ENCODE measurements at regions not wholly inside any gene's neighbourhood (a gene's known extent, or its start where the extent isn't known, plus 50 kb on each side); places are given as distances from the start of the nearest gene placed in this dataset.

DNA sequence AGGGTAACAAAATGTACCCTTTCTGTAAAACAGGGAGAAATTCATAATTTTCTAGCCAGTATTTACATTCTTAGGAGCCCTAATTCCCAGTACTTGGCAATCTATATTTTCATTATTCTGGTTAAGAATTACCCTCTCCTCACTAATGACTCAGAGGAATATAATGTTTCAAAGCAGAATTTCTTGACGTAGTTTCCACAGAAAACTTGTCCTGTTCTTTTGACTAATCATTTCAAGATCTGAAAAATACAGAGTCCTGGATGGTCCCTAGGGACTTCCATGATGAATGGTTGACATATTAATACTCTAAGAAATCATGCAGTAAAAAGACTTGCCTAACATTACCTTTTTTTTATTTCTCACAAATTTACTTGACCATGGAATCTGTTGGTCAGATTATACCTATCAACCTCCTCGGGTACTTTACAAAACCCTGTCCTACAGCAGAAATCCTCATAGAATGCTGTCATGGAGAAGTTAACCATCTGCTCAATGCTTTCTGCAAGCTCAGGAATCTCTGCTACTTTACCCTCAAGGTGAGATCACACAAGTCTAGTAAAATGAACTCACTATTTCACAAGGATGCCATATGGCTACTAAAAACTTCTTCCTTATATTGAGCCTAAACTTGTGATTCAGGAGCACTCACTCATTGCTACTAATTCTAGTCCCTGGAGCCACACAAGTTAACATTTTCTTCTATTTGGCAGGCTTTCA lies 202.1 kb upstream of the CNR1 start:
- Histone ChIP-seq H3K27ac (ENCODE audit: low read length) (no peak overlapping the region), H3K4me1 (ENCODE audit: insufficient read depth, low read length) (no peaks in the 10 kb centered on the region), H3K9me3 (ENCODE audit: insufficient read depth, low read length, severe bottlenecking) (no peaks in the 10 kb centered on the region), H3K27me3 (ENCODE audit: insufficient read depth, low read length, poor library complexity) (no peaks in the 10 kb centered on the region), H3K4me3 (ENCODE audit: low read depth in 1 of 2, low read length in 2 of 2) (no peak overlapping the region), H3K36me3 (ENCODE audit: insufficient read depth, low read length) (no peaks in the 10 kb centered on the region), H3K9ac (ENCODE audit: low read depth, low read length) (no peak overlapping the region), H3K4me2 (ENCODE audit: insufficient read depth, low read length) (no peak overlapping the region), H4K20me1 (ENCODE audit: insufficient read depth, low read length) (no peaks in the 10 kb centered on the region), H3K79me2 (ENCODE audit: insufficient read depth, low read length) (no peaks in the 10 kb centered on the region), H2AFZ (ENCODE audit: low read depth, low read length) (no peak overlapping the region)
- no peak for ATAC-seq (ENCODE audit: insufficient read depth, low read depth)
- no peak for DNase-seq
- no peak for TF ChIP-seq EZH2 (IDR thresholded peaks at IDR 0.05; ENCODE audit: borderline replicate concordance, low read depth, low read length, severe bottlenecking)
- TF ChIP-seq, protein P1, sequence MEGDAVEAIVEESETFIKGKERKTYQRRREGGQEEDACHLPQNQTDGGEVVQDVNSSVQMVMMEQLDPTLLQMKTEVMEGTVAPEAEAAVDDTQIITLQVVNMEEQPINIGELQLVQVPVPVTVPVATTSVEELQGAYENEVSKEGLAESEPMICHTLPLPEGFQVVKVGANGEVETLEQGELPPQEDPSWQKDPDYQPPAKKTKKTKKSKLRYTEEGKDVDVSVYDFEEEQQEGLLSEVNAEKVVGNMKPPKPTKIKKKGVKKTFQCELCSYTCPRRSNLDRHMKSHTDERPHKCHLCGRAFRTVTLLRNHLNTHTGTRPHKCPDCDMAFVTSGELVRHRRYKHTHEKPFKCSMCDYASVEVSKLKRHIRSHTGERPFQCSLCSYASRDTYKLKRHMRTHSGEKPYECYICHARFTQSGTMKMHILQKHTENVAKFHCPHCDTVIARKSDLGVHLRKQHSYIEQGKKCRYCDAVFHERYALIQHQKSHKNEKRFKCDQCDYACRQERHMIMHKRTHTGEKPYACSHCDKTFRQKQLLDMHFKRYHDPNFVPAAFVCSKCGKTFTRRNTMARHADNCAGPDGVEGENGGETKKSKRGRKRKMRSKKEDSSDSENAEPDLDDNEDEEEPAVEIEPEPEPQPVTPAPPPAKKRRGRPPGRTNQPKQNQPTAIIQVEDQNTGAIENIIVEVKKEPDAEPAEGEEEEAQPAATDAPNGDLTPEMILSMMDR (IDR thresholded peaks at IDR 0.05; ENCODE audit: borderline replicate concordance, extremely low read depth, low read length, poor library complexity, severe bottlenecking): no peak

DNA sequence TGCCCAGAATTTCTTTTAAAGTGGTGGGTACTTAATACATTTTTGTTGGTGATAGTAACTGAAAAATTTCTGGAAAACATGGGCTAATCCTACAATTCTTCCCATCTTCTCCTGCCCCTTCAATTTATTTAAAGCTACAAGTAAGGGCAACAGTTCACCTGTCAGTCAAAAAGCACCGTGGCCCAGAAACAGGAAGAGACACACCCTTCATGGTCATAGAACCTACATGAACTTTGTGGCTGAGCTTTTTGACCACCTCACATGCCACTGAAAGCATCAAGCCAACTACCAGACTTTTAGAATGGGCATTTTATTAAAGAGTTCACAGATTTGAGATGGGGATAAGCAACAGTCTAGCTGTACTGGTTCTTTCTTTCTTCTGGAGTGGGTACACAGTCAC lies 201.1 kb upstream of the CNR1 start:
- H3K4me2 ChIP-seq (ENCODE audit: insufficient read depth, low read length): no peak overlapping the region
- TF ChIP-seq, protein P1 (IDR thresholded peaks at IDR 0.05; ENCODE audit: borderline replicate concordance, extremely low read depth, low read length, poor library complexity, severe bottlenecking): no peak
- TF ChIP-seq EZH2 (IDR thresholded peaks at IDR 0.05; ENCODE audit: borderline replicate concordance, low read depth, low read length, severe bottlenecking): no peak
- H3K27ac ChIP-seq (ENCODE audit: low read length): no peak overlapping the region
- H3K4me3 ChIP-seq (ENCODE audit: low read depth in 1 of 2, low read length in 2 of 2): no peak overlapping the region
- H3K4me1 ChIP-seq (ENCODE audit: insufficient read depth, low read length): no peaks in the 10 kb centered on the region
- H4K20me1 ChIP-seq (ENCODE audit: insufficient read depth, low read length): no peaks in the 10 kb centered on the region
- H3K9me3 ChIP-seq (ENCODE audit: insufficient read depth, low read length, severe bottlenecking): no peaks in the 10 kb centered on the region
- H3K36me3 ChIP-seq (ENCODE audit: insufficient read depth, low read length): no peaks in the 10 kb centered on the region
- H3K9ac ChIP-seq (ENCODE audit: low read depth, low read length): no peak overlapping the region
- no peaks in the 10 kb centered on the region for H3K27me3 ChIP-seq (ENCODE audit: insufficient read depth, low read length, poor library complexity)
- H2AFZ ChIP-seq (ENCODE audit: low read depth, low read length): no peak overlapping the region
- DNase-seq (no peak), ATAC-seq (ENCODE audit: insufficient read depth, low read depth) (no peak)
- H3K79me2 ChIP-seq (ENCODE audit: insufficient read depth, low read length): no peaks in the 10 kb centered on the region

DNA sequence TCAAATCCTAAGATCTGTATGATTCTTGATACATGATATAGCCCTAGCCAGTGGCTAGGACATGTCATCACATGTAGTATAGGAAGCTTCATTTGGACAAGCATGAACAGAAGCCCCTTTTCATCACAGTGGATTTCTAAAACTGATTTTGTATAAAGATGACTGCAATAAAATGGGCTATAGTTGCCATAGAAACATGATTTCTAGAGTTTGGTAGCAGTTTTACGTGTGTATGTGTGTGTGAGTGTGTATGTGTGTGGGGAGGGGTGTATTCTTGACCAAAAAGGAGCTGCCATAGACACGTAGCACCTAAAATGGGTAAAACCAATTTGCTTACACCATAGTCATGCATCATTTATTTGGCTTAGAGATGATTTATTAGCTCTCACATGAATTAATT lies 200.5 kb upstream of the CNR1 start:
- H2AFZ ChIP-seq (ENCODE audit: low read depth, low read length): no peak overlapping the region
- H3K9ac ChIP-seq (ENCODE audit: low read depth, low read length): no peak overlapping the region
- no peaks in the 10 kb centered on the region for H3K36me3 ChIP-seq (ENCODE audit: insufficient read depth, low read length)
- no peaks in the 10 kb centered on the region for H3K79me2 ChIP-seq (ENCODE audit: insufficient read depth, low read length)
- H3K4me2 ChIP-seq (ENCODE audit: insufficient read depth, low read length): no peak overlapping the region
- no peaks in the 10 kb centered on the region for H3K9me3 ChIP-seq (ENCODE audit: insufficient read depth, low read length, severe bottlenecking)
- H3K4me3 ChIP-seq (ENCODE audit: low read depth in 1 of 2, low read length in 2 of 2): no peak overlapping the region
- DNase-seq (no peak), ATAC-seq (ENCODE audit: insufficient read depth, low read depth) (no peak)
- H3K4me1 ChIP-seq (ENCODE audit: insufficient read depth, low read length): no peaks in the 10 kb centered on the region
- H3K27ac ChIP-seq (ENCODE audit: low read length): no peak overlapping the region
- H4K20me1 ChIP-seq (ENCODE audit: insufficient read depth, low read length): no peaks in the 10 kb centered on the region
- TF ChIP-seq, protein P1 (IDR thresholded peaks at IDR 0.05; ENCODE audit: borderline replicate concordance, extremely low read depth, low read length, poor library complexity, severe bottlenecking): no peak
- no peak for TF ChIP-seq EZH2 (IDR thresholded peaks at IDR 0.05; ENCODE audit: borderline replicate concordance, low read depth, low read length, severe bottlenecking)
- no peaks in the 10 kb centered on the region for H3K27me3 ChIP-seq (ENCODE audit: insufficient read depth, low read length, poor library complexity)

Measured in DND-41 (cell line).